Upper lobe of left lung (tissue), 6 donors: ENCODE measurements at regions not wholly inside any gene's neighbourhood (a gene's known extent, or its start where the extent isn't known, plus 50 kb on each side); places are given as distances from the start of the nearest gene placed in this dataset.

Experiments used
- ATAC-seq, 2 donors: fragments of 200-7000 bp; cut with Tn5 transposase; one replicate each; pipeline ENCODE4 v1.9.1; 2022; ENCODE audit warnings: mild to moderate bottlenecking in 2 of 2, moderate library complexity in 2 of 2; ENCODE audit not compliant: low FRiP score in 2 of 2
- DNase-seq, 2 donors: peaks; one replicate each; pipeline ENCODE4 v3.0.0-alpha.2; 2019 to 2020
- H3K27ac ChIP-seq, 4 donors: fragments of 200-600 bp; sonication (generic); one replicate each; pipeline ENCODE4 v1.5.1; 2016 to 2019
- H3K27me3 ChIP-seq, 4 donors: fragments of 200-600 bp; sonication (generic); one replicate each; pipeline ENCODE4 v1.5.1; 2017 to 2019
- H3K36me3 ChIP-seq, 4 donors: fragments of 200-600 bp; sonication (generic); one replicate each; pipeline ENCODE4 v1.5.1; 2016 to 2019
- H3K4me1 ChIP-seq, 4 donors: fragments of 200-600 bp; sonication (generic); one replicate each; pipeline ENCODE4 v1.5.1; 2018 to 2019
- H3K4me3 ChIP-seq, 4 donors: fragments of 200-600 bp; sonication (generic); one replicate each; pipeline ENCODE4 v1.5.1; 2017 to 2019; ENCODE audit warnings: mild to moderate bottlenecking in 2 of 4, moderate library complexity in 1 of 4
- H3K9me3 ChIP-seq, 4 donors: fragments of 200-600 bp; sonication (generic); one replicate each; pipeline ENCODE4 v1.5.1; 2018 to 2019
- EP300 ChIP-seq, 4 donors: sonication (generic); formaldehyde crosslinking; IDR thresholded peaks; one replicate each; pipeline ENCODE4 v1.5.1; 2017; ENCODE audit warnings: antibody characterized with exemption in 4 of 4, control low read depth in 2 of 4
- POLR2A ChIP-seq, 4 donors: fragments of 450-650 bp; IDR thresholded peaks; one replicate each; pipeline ENCODE4 v1.5.1; 2016 to 2017; ENCODE audit warnings: antibody characterized with exemption in 4 of 4, mild to moderate bottlenecking in 2 of 4
- POLR2AphosphoS5 ChIP-seq, 2 donors: sonication (generic); formaldehyde crosslinking; IDR thresholded peaks; one replicate each; pipeline ENCODE4 v1.5.1; 2017; ENCODE audit warnings: antibody characterized with exemption in 2 of 2
- WGBS, 2 donors: methylation state at CpG; one replicate each; pipeline ENCODE4 v1.1.5; 2017 to 2018; 5-methylcytosine and 5-hydroxymethylcytosine counted together
- TF ChIP-seq, protein P1 (sequence below), 6 experiments: fragments of 450-650 bp in 4 of 6; fragments of 200-600 bp in 2 of 6; sonication (generic) in 2 of 6; IDR thresholded peaks; one replicate each; pipeline ENCODE4 v1.5.1; 2016 to 2019; ENCODE audit warnings: antibody characterized with exemption in 6 of 6
- donor health status: DM: no; HTN: no; CAD: no; lungs with moderate emphysema.
- donor health status: DM: no; HTN: yes; CAD: no; lungs with severe emphysema.

GRCh38 chr20:62535282-62535811, 59.6 kb upstream of the GATA5 start:
- TF ChIP-seq POLR2A (IDR thresholded peaks at IDR 0.05) (no peak), EP300 (IDR thresholded peaks at IDR 0.05) (no peak), POLR2AphosphoS5 (IDR thresholded peaks at IDR 0.05) (no peak)
- TF ChIP-seq, protein P1, sequence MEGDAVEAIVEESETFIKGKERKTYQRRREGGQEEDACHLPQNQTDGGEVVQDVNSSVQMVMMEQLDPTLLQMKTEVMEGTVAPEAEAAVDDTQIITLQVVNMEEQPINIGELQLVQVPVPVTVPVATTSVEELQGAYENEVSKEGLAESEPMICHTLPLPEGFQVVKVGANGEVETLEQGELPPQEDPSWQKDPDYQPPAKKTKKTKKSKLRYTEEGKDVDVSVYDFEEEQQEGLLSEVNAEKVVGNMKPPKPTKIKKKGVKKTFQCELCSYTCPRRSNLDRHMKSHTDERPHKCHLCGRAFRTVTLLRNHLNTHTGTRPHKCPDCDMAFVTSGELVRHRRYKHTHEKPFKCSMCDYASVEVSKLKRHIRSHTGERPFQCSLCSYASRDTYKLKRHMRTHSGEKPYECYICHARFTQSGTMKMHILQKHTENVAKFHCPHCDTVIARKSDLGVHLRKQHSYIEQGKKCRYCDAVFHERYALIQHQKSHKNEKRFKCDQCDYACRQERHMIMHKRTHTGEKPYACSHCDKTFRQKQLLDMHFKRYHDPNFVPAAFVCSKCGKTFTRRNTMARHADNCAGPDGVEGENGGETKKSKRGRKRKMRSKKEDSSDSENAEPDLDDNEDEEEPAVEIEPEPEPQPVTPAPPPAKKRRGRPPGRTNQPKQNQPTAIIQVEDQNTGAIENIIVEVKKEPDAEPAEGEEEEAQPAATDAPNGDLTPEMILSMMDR (IDR thresholded peaks at IDR 0.05): no peak
- Histone ChIP-seq H3K27me3 (peaks cover 0 to 7% (median 0%) of the 10 kb centered on the region in 4 donors), H3K27ac (no peak overlapping the region), H3K36me3 (no peaks in the 10 kb centered on the region), H3K4me3 (no peak overlapping the region), H3K4me1 (no peaks in the 10 kb centered on the region), H3K9me3 (no peaks in the 10 kb centered on the region)
- ATAC-seq (no peak), DNase-seq (peak in 1 of 2 donors; percentile 63)
- WGBS, 2 donors: 56 to 60% methylated on average over 9 to 11 of the region's 11 CpGs

- no peak overlapping the region for H3K4me3 ChIP-seq
- no peaks in the 10 kb centered on the region for H3K36me3 ChIP-seq
- WGBS, 2 donors: 78% methylated on average over 12 of the region's 12 CpGs; no CpG with 5 or more reads in 1 of the 2 donors
- no peaks in the 10 kb centered on the region for H3K4me1 ChIP-seq
- H3K27ac ChIP-seq: no peak overlapping the region
- DNase-seq: peak in 1 of 2 donors; percentile 70
- no peaks in the 10 kb centered on the region for H3K9me3 ChIP-seq
- peaks cover 0 to 7% (median 0%) of the 10 kb centered on the region in 4 donors for H3K27me3 ChIP-seq
- no peak for ATAC-seq
- TF ChIP-seq POLR2AphosphoS5 (IDR thresholded peaks at IDR 0.05) (no peak), EP300 (IDR thresholded peaks at IDR 0.05) (no peak), POLR2A (IDR thresholded peaks at IDR 0.05) (no peak)
- TF ChIP-seq, protein P1 (IDR thresholded peaks at IDR 0.05): no peak
These were observed 60.2 kb upstream of the GATA5 start for GRCh38 chr20:62535964-62536363.

- Histone ChIP-seq H3K36me3 (no peaks in the 10 kb centered on the region), H3K27ac (no peak overlapping the region), H3K4me1 (no peaks in the 10 kb centered on the region), H3K4me3 (no peak overlapping the region), H3K27me3 (peaks cover 0 to 4% (median 0%) of the 10 kb centered on the region in 4 donors), H3K9me3 (no peaks in the 10 kb centered on the region)
- TF ChIP-seq EP300 (IDR thresholded peaks at IDR 0.05) (no peak), POLR2AphosphoS5 (IDR thresholded peaks at IDR 0.05) (no peak), POLR2A (IDR thresholded peaks at IDR 0.05) (no peak)
- TF ChIP-seq, protein P1 (IDR thresholded peaks at IDR 0.05): no peak
- peak in 1 of 2 donors; percentile 73 for DNase-seq
- 75 to 80% methylated on average over 1 to 16 of the region's 16 CpGs for WGBS, 2 donors
- ATAC-seq: no peak
These were observed 61.1 kb upstream of the GATA5 start for GRCh38 chr20:62536871-62537401.

- H3K27ac ChIP-seq: no peak overlapping the region
- TF ChIP-seq, protein P1 (IDR thresholded peaks at IDR 0.05): no peak
- TF ChIP-seq POLR2AphosphoS5 (IDR thresholded peaks at IDR 0.05) (no peak), POLR2A (IDR thresholded peaks at IDR 0.05) (no peak), EP300 (IDR thresholded peaks at IDR 0.05) (no peak)
- H3K27me3 ChIP-seq: peaks cover 0 to 4% (median 0%) of the 10 kb centered on the region in 4 donors
- peak in 1 of 2 donors; percentile 67 for DNase-seq
- H3K9me3 ChIP-seq: no peaks in the 10 kb centered on the region
- no peak overlapping the region for H3K4me3 ChIP-seq
- no peaks in the 10 kb centered on the region for H3K36me3 ChIP-seq
- ATAC-seq: no peak
- 77 to 83% methylated on average over 6 to 25 of the region's 28 CpGs for WGBS, 2 donors
- no peaks in the 10 kb centered on the region for H3K4me1 ChIP-seq
These were observed 62.0 kb upstream of the GATA5 start for GRCh38 chr20:62537649-62538292.
